GM21381 (cell line): ENCODE measurements at regions not wholly inside any gene's neighbourhood (a gene's known extent, or its start where the extent isn't known, plus 50 kb on each side); places are given as distances from the start of the nearest gene placed in this dataset.

Experiments used
- ATAC-seq: cut with Tn5 transposase; IDR thresholded peaks from one replicate; pipeline ENCODE4 v1.9.1; 2021; ENCODE audit warnings: mild to moderate bottlenecking, moderate library complexity; ENCODE audit not compliant: unreplicated experiment

- ATAC-seq, result no peak
These were observed 306.1 kb upstream of the KLHL29 start for GRCh38 chr2:23078784-23079434.

GRCh38 chr2:23083966-23084365 is 301.0 kb upstream of the KLHL29 start:
- ATAC-seq, result no peak

GRCh38 chr2:23091019-23091418 is 294.0 kb upstream of the KLHL29 start:
- no peak for ATAC-seq

DNA sequence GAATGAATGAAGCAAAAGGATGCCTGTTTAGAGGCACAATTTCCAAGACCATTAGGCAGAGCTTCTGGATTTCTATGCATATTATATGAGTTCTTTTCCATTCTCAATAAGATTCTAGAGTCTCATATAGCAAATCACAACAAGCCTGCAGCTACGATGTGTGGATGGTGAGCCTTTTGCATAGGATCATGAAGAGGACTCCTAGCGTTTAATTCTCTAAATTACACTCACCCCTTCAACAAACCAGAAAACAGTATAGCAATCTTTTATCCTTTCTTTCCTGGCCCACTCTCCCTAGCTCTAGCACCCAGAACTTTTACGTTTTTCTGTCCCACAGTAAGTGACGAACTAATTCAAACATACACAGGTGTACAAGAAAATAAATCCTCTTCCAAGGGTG is 293.1 kb upstream of the KLHL29 start:
- no peak for ATAC-seq

DNA sequence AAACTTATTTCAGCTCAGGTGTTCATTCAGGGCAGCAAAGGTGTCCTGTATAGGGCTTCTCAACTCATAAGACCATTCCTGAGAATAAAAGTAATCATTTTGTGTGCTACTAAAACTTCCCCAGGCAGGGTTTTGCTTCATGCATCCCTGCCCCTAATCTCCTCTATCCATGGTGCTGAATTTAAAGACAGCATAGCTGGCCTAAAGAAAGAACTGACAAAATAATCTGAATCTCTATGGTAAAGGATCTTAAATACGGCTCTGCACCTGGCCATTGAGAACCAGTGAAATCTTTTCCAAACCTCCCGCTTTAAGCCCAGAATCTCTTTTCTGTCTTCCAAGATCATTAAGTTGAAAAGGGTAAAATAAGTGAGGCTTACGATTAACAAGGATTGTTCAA is 292.1 kb upstream of the KLHL29 start:
- ATAC-seq, result no peak

GRCh38 chr2:23093513-23093912 is 291.5 kb upstream of the KLHL29 start:
- no peak for ATAC-seq

GRCh38 chr2:23096906-23097602 is 287.9 kb upstream of the KLHL29 start:
- ATAC-seq, result no peak

- no peak for ATAC-seq
These were observed 284.6 kb upstream of the KLHL29 start for GRCh38 chr2:23100406-23100805.

DNA sequence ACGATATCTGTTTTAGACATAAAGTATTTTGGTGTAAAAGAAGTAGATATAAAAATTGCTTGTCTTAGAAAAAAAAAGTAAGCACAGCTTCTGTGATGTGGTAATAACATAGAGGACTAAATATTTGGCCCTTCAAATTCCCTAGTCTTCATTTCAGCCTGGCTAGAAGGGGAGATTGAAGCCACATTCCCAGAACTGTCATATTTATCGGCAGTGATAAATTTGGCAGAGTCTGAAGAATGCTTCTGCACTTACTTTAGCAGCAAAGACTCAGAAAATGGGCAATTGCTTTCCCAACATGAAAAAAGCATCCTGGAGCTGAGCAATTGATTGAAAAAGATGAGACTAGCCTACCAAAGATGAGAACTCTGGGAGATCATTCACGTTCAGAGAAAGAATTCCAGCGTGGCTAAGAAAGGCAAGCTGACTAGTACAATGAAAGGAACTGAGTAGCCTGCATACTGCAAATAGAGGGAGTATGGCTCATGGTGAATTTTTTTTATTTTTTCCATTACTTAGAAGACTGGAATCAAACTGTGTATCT is 278.7 kb upstream of the KLHL29 start:
- no peak for ATAC-seq

GRCh38 chr2:23107327-23107941 is 277.5 kb upstream of the KLHL29 start:
- ATAC-seq, result no peak

DNA sequence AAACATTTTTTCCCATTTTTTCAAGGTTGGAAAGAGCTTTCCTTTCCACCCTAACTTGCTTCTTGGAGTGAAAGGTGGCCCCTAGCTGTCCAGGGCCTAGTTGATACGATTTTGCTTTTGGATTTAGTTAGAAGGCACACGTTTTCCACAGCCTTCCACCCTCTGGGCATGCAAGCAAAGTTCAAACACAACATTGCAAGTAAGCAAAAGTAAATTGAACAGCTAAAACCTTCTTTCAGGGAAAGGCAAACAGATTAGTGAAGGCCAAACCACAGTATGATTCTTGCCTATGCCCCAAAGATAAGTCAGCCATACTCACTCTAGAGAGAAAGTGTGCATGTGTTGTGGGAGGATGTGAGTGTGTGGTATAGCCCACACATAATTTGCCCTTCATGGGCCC is 273.7 kb upstream of the KLHL29 start:
- no peak for ATAC-seq

- ATAC-seq, result no peak
These were observed 272.5 kb upstream of the KLHL29 start for GRCh38 chr2:23112517-23112916.

GRCh38 chr2:23114299-23114698 is 270.7 kb upstream of the KLHL29 start:
- ATAC-seq, result no peak

DNA sequence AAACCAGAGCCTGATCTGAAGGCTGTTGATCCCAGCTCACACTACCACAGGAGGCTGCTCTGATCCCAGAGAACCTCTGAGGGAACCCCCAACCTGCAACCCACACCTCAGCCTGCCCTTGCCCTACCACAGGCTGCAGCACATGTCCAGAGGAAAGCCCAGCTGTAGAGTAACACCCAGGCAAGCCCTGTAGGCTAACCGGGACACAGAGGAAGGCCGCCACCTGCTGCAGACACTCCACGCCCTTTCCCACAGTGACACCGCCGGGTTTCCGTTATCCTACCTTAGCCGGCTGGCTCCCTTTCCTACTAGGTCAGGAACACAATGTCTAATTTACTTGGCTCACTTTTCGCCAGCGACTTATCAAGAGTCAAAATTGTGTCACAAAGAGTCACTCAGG is 266.7 kb upstream of the KLHL29 start:
- ATAC-seq, result no peak

DNA sequence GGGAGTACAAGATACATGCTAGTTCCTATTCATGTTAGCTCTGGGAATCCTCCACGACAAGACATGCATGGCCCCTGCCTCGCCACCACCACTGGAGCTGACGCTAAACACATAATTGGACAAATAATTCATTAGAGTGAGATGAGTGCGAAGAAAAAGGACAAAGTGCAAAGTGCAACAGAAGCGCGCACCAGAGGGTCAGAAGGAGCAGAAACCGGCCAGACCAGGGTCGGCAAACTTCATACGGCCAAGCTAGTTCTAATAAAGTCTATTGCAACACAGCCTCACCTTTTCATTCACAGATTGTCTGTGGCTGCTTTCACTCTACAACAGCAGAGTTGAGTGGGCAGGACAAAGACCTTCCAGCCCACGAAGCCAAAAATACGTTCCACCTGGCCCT is 266.1 kb upstream of the KLHL29 start:
- no peak for ATAC-seq

GRCh38 chr2:23120161-23120560 is 264.8 kb upstream of the KLHL29 start:
- no peak for ATAC-seq

DNA sequence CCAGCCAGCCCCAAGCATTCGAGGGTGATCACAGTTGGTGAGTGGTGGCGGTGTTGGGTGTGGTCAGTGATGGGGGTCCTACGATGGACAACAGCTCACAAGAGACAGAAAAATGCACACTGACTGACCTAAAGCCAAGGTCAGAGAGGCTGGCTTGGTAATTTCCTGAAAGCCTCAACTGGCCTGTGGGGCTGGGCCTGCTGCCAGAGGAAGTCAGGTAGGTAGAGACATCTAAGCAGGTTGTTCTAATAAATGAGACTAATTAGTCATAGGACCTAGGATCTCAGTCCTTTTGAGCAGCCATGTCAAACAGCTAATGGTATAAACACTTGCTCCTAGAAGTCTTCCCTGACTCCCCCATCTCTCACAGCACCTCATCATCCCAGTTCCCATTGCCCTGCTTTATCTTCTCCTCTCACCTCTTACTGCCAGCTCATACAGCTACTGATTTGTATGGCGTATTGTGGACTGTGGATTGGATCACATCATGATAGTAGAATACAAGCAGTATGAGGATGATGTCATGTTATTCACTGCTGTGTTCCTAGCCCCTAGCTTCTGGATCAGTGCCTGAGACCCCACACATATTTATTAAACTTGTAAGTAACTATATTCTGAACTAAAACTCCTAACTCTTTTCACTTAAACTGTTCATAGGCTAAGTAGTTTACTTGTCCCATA is 262.9 kb upstream of the KLHL29 start:
- ATAC-seq, result no peak

- no peak for ATAC-seq
These were observed 262.2 kb upstream of the KLHL29 start for GRCh38 chr2:23122681-23123215.

- ATAC-seq, result no peak
These were observed 261.3 kb upstream of the KLHL29 start for GRCh38 chr2:23123686-23124085.

DNA sequence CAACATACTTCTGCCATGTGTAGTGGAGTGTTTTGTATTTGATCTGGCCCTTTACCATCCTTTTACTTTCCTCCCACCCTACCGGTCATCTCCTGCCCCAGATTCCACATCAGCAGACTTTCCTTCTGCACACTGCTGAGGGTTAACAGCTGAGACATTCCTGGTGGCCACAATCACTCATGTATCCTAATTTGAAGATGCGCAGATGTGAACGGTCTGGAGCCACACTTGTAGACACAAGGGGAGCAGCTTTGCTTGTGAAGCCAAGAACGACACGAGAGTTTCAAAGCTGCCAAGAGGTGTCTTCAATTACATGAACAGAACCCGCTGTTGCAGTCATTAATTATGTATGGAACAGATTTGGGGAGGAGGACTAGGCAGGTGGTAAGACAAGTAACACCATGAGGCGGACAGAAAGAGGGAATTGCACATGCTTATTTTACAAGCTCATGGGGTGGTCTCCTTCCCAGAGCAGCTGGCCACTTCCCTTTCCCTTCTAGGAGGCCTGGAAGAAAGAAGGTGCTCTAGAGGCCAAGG is 260.7 kb upstream of the KLHL29 start:
- no peak for ATAC-seq

DNA sequence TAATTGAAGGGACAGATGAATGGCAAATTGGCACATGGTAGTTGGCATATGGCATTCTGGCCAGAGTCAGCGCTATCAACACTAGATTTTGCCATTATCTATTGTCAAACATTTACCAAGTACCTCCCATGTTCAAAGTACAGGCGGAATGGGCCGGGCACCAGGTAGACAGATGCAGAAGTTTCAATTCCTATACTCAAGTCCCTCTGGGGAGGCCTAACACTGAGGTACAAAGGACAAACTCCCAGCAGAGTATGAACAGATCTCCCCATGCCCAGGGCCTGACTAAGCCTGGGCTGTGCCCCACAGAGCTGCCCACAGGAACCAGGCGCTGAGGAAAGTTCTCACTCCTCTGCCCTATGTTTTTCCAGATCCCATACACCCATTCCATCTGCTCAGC is 257.5 kb upstream of the KLHL29 start:
- ATAC-seq, result no peak
